ENCODE measurements at regions not wholly inside any gene's neighbourhood (a gene's known extent, or its start where the extent isn't known, plus 50 kb on each side); places are given as distances from the start of the nearest gene placed in this dataset.

DNA sequence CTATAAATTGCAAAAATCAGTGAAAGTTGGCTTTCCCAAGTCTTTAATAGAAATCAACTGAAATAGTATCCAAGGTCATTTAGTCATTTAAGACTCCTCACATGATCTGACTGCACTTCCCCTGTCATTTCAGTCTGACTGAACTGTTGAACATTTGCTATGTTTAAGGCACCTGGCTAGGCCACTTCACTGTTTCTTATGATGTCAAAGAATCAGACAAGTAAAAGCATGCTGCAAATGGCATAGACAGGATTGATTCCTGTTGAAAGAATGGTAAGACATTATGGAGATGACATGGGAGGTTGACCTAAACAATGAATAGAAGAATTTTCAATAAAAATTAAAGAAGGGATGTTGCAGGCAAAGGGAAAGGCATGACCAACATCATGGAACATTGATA, 502.1 kb downstream of the NFIB start:
- Histone ChIP-seq H3K27ac (ENCODE audit: low read length) (no peak overlapping the region), H3K9me3 (ENCODE audit: control insufficient read depth, insufficient read depth, low read length) (peaks cover 3% of the 10 kb centered on the region), H3K4me3 (ENCODE audit: low read length) (no peak overlapping the region), H3K36me3 (ENCODE audit: control insufficient read depth, insufficient read depth, low read length) (no peaks in the 10 kb centered on the region), H3K27me3 (ENCODE audit: control insufficient read depth, insufficient read depth, low read length) (no peaks in the 10 kb centered on the region), H3K4me1 (ENCODE audit: control insufficient read depth, insufficient read depth, low read length) (no peaks in the 10 kb centered on the region)
- Mint-ChIP-seq H3K4me1 (no peaks in the 10 kb centered on the region), H3K36me3 (no peaks in the 10 kb centered on the region), H3K4me3 (no peak overlapping the region), H3K27ac (no peak overlapping the region), H3K27me3 (ENCODE audit: low read depth in 2 of 2) (no peaks in the 10 kb centered on the region), H3K9me3 (peaks cover 24 to 32% of the 10 kb centered on the region in 2 donors)
- TF ChIP-seq, protein P1, sequence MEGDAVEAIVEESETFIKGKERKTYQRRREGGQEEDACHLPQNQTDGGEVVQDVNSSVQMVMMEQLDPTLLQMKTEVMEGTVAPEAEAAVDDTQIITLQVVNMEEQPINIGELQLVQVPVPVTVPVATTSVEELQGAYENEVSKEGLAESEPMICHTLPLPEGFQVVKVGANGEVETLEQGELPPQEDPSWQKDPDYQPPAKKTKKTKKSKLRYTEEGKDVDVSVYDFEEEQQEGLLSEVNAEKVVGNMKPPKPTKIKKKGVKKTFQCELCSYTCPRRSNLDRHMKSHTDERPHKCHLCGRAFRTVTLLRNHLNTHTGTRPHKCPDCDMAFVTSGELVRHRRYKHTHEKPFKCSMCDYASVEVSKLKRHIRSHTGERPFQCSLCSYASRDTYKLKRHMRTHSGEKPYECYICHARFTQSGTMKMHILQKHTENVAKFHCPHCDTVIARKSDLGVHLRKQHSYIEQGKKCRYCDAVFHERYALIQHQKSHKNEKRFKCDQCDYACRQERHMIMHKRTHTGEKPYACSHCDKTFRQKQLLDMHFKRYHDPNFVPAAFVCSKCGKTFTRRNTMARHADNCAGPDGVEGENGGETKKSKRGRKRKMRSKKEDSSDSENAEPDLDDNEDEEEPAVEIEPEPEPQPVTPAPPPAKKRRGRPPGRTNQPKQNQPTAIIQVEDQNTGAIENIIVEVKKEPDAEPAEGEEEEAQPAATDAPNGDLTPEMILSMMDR (IDR thresholded peaks at IDR 0.05): no peak
- ATAC-seq (no peak), DNase-seq (no peak)
- intact Hi-C loops (cut with micrococcal nuclease): no loop called here

GRCh38 chr9:13810510-13810909, 503.4 kb downstream of the NFIB start:
- no peaks in the 10 kb centered on the region for H3K4me1 ChIP-seq (ENCODE audit: control insufficient read depth, insufficient read depth, low read length)
- TF ChIP-seq, protein P1 (IDR thresholded peaks at IDR 0.05): no peak
- Mint-ChIP-seq H3K4me3 (no peak overlapping the region), H3K9me3 (peaks cover 26 to 34% of the 10 kb centered on the region in 2 donors), H3K27ac (no peak overlapping the region), H3K36me3 (no peaks in the 10 kb centered on the region), H3K4me1 (no peaks in the 10 kb centered on the region), H3K27me3 (ENCODE audit: low read depth in 2 of 2) (no peaks in the 10 kb centered on the region)
- DNase-seq: no peak
- WGBS (ENCODE audit: insufficient coverage): 82% methylated on average over 4 of the region's 6 CpGs
- no peak overlapping the region for H3K4me3 ChIP-seq (ENCODE audit: low read length)
- H3K27me3 ChIP-seq (ENCODE audit: control insufficient read depth, insufficient read depth, low read length): no peaks in the 10 kb centered on the region
- peaks cover 3% of the 10 kb centered on the region for H3K9me3 ChIP-seq (ENCODE audit: control insufficient read depth, insufficient read depth, low read length)
- no peaks in the 10 kb centered on the region for H3K36me3 ChIP-seq (ENCODE audit: control insufficient read depth, insufficient read depth, low read length)
- no peak for ATAC-seq
- H3K27ac ChIP-seq (ENCODE audit: low read length): no peak overlapping the region
- intact Hi-C loops (cut with micrococcal nuclease): no loop called here

DNA sequence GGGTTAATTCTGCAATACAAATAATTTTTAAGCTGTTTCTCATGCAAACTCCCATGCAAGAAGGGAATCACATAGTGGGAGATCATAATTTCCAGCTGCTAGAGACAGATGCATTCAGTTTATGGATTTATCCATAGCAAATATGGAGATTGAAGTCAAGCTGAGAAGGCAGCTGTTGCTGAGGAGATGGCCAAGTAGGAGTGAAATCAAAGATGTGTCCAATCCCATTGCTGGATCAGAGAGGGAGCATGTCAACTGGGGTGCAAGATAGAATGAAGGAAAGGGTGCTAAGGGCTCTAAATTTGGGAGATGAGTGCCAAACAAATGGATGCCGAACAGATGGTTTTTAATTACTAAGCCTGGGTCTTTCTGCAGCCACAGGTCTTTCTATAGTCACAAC, 504.5 kb downstream of the NFIB start:
- ATAC-seq (no peak), DNase-seq (no peak)
- intact Hi-C loops (cut with micrococcal nuclease): no loop called here
- no peaks in the 10 kb centered on the region for H3K27me3 Mint-ChIP-seq (ENCODE audit: low read depth in 2 of 2)
- Histone ChIP-seq H3K9me3 (ENCODE audit: control insufficient read depth, insufficient read depth, low read length) (peaks cover 3% of the 10 kb centered on the region), H3K4me3 (ENCODE audit: low read length) (no peak overlapping the region), H3K27ac (ENCODE audit: low read length) (no peak overlapping the region), H3K4me1 (ENCODE audit: control insufficient read depth, insufficient read depth, low read length) (no peaks in the 10 kb centered on the region), H3K27me3 (ENCODE audit: control insufficient read depth, insufficient read depth, low read length) (no peaks in the 10 kb centered on the region), H3K36me3 (ENCODE audit: control insufficient read depth, insufficient read depth, low read length) (no peaks in the 10 kb centered on the region)
- WGBS (ENCODE audit: insufficient coverage): 88% methylated on average over 1 of the region's 1 CpG
- H3K36me3 Mint-ChIP-seq: no peaks in the 10 kb centered on the region
- no peak overlapping the region for H3K27ac Mint-ChIP-seq
- H3K4me1 Mint-ChIP-seq: no peaks in the 10 kb centered on the region
- peaks cover 21 to 30% of the 10 kb centered on the region in 2 donors for H3K9me3 Mint-ChIP-seq
- TF ChIP-seq, protein P1 (IDR thresholded peaks at IDR 0.05): no peak
- H3K4me3 Mint-ChIP-seq: no peak overlapping the region

GRCh38 chr9:13807118-13807517, 506.8 kb downstream of the NFIB start:
- ATAC-seq: no peak
- TF ChIP-seq, protein P1 (IDR thresholded peaks at IDR 0.05): no peak
- H3K36me3 Mint-ChIP-seq: no peaks in the 10 kb centered on the region
- intact Hi-C loops (cut with micrococcal nuclease): no loop called here
- Histone ChIP-seq H3K4me3 (ENCODE audit: low read length) (no peak overlapping the region), H3K27ac (ENCODE audit: low read length) (no peak overlapping the region), H3K9me3 (ENCODE audit: control insufficient read depth, insufficient read depth, low read length) (peaks cover 3% of the 10 kb centered on the region), H3K36me3 (ENCODE audit: control insufficient read depth, insufficient read depth, low read length) (no peaks in the 10 kb centered on the region), H3K4me1 (ENCODE audit: control insufficient read depth, insufficient read depth, low read length) (no peaks in the 10 kb centered on the region), H3K27me3 (ENCODE audit: control insufficient read depth, insufficient read depth, low read length) (no peaks in the 10 kb centered on the region)
- peaks cover 20 to 26% of the 10 kb centered on the region in 2 donors for H3K9me3 Mint-ChIP-seq
- no peaks in the 10 kb centered on the region for H3K27me3 Mint-ChIP-seq (ENCODE audit: low read depth in 2 of 2)
- no peak overlapping the region for H3K27ac Mint-ChIP-seq
- H3K4me1 Mint-ChIP-seq: no peaks in the 10 kb centered on the region
- H3K4me3 Mint-ChIP-seq: no peak overlapping the region
- WGBS (ENCODE audit: insufficient coverage): 95% methylated on average over 3 of the region's 4 CpGs
- no peak for DNase-seq

Data from natural killer cell (primary cell).